ENCODE measurements at regions not wholly inside any gene's neighbourhood (a gene's known extent, or its start where the extent isn't known, plus 50 kb on each side); places are given as distances from the start of the nearest gene placed in this dataset.

DNA sequence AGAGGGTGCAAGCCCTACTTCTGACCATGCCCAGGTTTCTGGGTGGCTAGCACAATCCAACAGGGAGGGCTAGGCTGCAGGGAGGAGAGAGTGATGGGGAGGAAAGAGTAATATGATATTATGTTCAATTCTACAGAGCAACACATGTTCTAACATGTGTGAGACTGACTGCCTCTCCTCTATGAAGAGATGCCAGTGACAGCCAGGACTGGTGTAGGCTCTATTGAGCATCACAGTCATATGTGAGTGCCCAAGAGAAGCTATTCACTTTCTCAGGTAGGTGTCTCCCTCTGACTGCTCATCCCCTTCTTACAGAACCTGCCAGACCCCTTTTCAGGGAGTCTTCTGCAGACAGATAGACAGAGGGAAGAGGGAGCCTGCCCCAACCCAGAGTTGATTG lies 446.1 kb downstream of the SIPA1L2 start:
- TF ChIP-seq PHF20 (IDR thresholded peaks at IDR 0.05; ENCODE audit: partially characterized antibody) (no peak), PHTF2 (CRISPR knock-in tag; IDR thresholded peaks at IDR 0.05) (no peak), SREBF2 (CRISPR knock-in tag; IDR thresholded peaks at IDR 0.05) (no peak), ZNF121 (CRISPR knock-in tag; conservative IDR thresholded peaks at IDR 0.05) (no peak)
- TF ChIP-seq, protein P1, sequence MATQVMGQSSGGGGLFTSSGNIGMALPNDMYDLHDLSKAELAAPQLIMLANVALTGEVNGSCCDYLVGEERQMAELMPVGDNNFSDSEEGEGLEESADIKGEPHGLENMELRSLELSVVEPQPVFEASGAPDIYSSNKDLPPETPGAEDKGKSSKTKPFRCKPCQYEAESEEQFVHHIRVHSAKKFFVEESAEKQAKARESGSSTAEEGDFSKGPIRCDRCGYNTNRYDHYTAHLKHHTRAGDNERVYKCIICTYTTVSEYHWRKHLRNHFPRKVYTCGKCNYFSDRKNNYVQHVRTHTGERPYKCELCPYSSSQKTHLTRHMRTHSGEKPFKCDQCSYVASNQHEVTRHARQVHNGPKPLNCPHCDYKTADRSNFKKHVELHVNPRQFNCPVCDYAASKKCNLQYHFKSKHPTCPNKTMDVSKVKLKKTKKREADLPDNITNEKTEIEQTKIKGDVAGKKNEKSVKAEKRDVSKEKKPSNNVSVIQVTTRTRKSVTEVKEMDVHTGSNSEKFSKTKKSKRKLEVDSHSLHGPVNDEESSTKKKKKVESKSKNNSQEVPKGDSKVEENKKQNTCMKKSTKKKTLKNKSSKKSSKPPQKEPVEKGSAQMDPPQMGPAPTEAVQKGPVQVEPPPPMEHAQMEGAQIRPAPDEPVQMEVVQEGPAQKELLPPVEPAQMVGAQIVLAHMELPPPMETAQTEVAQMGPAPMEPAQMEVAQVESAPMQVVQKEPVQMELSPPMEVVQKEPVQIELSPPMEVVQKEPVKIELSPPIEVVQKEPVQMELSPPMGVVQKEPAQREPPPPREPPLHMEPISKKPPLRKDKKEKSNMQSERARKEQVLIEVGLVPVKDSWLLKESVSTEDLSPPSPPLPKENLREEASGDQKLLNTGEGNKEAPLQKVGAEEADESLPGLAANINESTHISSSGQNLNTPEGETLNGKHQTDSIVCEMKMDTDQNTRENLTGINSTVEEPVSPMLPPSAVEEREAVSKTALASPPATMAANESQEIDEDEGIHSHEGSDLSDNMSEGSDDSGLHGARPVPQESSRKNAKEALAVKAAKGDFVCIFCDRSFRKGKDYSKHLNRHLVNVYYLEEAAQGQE (IDR thresholded peaks at IDR 0.05; ENCODE audit: borderline replicate concordance) = no peak
- TF ChIP-seq, protein P1 (CRISPR knock-in tag; IDR thresholded peaks at IDR 0.05; ENCODE audit: low read depth) = no peak
- TF ChIP-seq, protein P2, sequence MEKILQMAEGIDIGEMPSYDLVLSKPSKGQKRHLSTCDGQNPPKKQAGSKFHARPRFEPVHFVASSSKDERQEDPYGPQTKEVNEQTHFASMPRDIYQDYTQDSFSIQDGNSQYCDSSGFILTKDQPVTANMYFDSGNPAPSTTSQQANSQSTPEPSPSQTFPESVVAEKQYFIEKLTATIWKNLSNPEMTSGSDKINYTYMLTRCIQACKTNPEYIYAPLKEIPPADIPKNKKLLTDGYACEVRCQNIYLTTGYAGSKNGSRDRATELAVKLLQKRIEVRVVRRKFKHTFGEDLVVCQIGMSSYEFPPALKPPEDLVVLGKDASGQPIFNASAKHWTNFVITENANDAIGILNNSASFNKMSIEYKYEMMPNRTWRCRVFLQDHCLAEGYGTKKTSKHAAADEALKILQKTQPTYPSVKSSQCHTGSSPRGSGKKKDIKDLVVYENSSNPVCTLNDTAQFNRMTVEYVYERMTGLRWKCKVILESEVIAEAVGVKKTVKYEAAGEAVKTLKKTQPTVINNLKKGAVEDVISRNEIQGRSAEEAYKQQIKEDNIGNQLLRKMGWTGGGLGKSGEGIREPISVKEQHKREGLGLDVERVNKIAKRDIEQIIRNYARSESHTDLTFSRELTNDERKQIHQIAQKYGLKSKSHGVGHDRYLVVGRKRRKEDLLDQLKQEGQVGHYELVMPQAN (IDR thresholded peaks at IDR 0.05; ENCODE audit: borderline replicate concordance) = no peak

All from K562 (cell line).